ENCODE measurements at regions not wholly inside any gene's neighbourhood (a gene's known extent, or its start where the extent isn't known, plus 50 kb on each side); places are given as distances from the start of the nearest gene placed in this dataset.

GRCh38 chr2:64820901-64821300, 167.2 kb upstream of the SERTAD2 start:
- TF ChIP-seq FOXM1 (IDR thresholded peaks at IDR 0.05; ENCODE audit: low read depth): no peak
- TF ChIP-seq MXI1 (IDR thresholded peaks at IDR 0.05; ENCODE audit: low read depth, low read length): no peak
- no peak for TF ChIP-seq RCOR1 (IDR thresholded peaks at IDR 0.05; ENCODE audit: low read length)
- no peak for TF ChIP-seq CTCF (IDR thresholded peaks at IDR 0.05)
- TF ChIP-seq RAD21 (IDR thresholded peaks at IDR 0.05; ENCODE audit: low read length): no peak
- TF ChIP-seq EP300 (IDR thresholded peaks at IDR 0.05; ENCODE audit: borderline replicate concordance in 1 of 2, low read depth in 1 of 2, low read length in 1 of 2): no peak
- TF ChIP-seq TEAD4 (IDR thresholded peaks at IDR 0.05; ENCODE audit: borderline replicate concordance, insufficient read depth): no peak
- TF ChIP-seq EZH2phosphoT487 (IDR thresholded peaks at IDR 0.05; ENCODE audit: borderline replicate concordance, low read depth): no peak
